GM18505 (cell line): ENCODE measurements at regions not wholly inside any gene's neighbourhood (a gene's known extent, or its start where the extent isn't known, plus 50 kb on each side); places are given as distances from the start of the nearest gene placed in this dataset.
"Not testable (repeated sequence)": the region's sequence is repeated elsewhere in the genome, so short reads cannot be mapped to it uniquely, and the experiment has no call there.

Experiments
- ATAC-seq: cut with Tn5 transposase; IDR thresholded peaks from one replicate; pipeline ENCODE4 v1.9.1; 2021; ENCODE audit not compliant: unreplicated experiment
- POLR2A ChIP-seq: IDR thresholded peaks from 4 replicates; pipeline ENCODE4 v1.6.1; 2011; ENCODE audit warnings: borderline replicate concordance; ENCODE audit not compliant: insufficient read depth, insufficient read length; ENCODE audit errors: extremely low read depth

- no peak for TF ChIP-seq POLR2A
- ATAC-seq: no peak
These were observed 187.5 kb upstream of the SPTLC3 start for GRCh38 chr20:12821249-12821648.

GRCh38 chr20:12823734-12824133, 185.0 kb upstream of the SPTLC3 start:
- TF ChIP-seq POLR2A: no peak
- no peak for ATAC-seq

GRCh38 chr20:12824328-12825225, 184.2 kb upstream of the SPTLC3 start:
- no peak for TF ChIP-seq POLR2A
- no peak for ATAC-seq

- no peak for ATAC-seq
- no peak for TF ChIP-seq POLR2A
These were observed 183.6 kb upstream of the SPTLC3 start for GRCh38 chr20:12825226-12825595.

- ATAC-seq: no peak
These were observed 180.9 kb upstream of the SPTLC3 start for GRCh38 chr20:12827816-12828385.

GRCh38 chr20:12829170-12829569, 179.6 kb upstream of the SPTLC3 start:
- no peak for ATAC-seq
- no peak for TF ChIP-seq POLR2A

More at GRCh38 chr20:12827816-12828385, 180.9 kb upstream of the SPTLC3 start:
- no peak for TF ChIP-seq POLR2A

GRCh38 chr20:12833861-12834260, 174.9 kb upstream of the SPTLC3 start:
- ATAC-seq: no peak
- TF ChIP-seq POLR2A: no peak

- no peak for ATAC-seq
- no peak for TF ChIP-seq POLR2A
These were observed 172.8 kb upstream of the SPTLC3 start for GRCh38 chr20:12835999-12836398.

- TF ChIP-seq POLR2A: no peak
- ATAC-seq: no peak
These were observed 171.1 kb upstream of the SPTLC3 start for GRCh38 chr20:12837646-12838045.

- no peak for ATAC-seq
- TF ChIP-seq POLR2A: no peak
These were observed 170.4 kb upstream of the SPTLC3 start for GRCh38 chr20:12838261-12838866.

- no peak for TF ChIP-seq POLR2A
- ATAC-seq: no peak
These were observed 160.9 kb upstream of the SPTLC3 start for GRCh38 chr20:12847872-12848271.

- no peak for TF ChIP-seq POLR2A
- no peak for ATAC-seq
These were observed 159.4 kb upstream of the SPTLC3 start for GRCh38 chr20:12849225-12849910.

- ATAC-seq: not testable (repeated sequence)
These were observed 151.1 kb upstream of the SPTLC3 start for GRCh38 chr20:12857643-12858042.
